ENCODE measurements at regions not wholly inside any gene's neighbourhood (a gene's known extent, or its start where the extent isn't known, plus 50 kb on each side); places are given as distances from the start of the nearest gene placed in this dataset.

- TF ChIP-seq CTCF (IDR thresholded peaks at IDR 0.05) (no peak), POLR2A (IDR thresholded peaks at IDR 0.05) (no peak)
These were observed 75.0 kb upstream of the FZD10 start for GRCh38 chr12:130087222-130087621.
